ENCODE measurements at regions not wholly inside any gene's neighbourhood (a gene's known extent, or its start where the extent isn't known, plus 50 kb on each side); places are given as distances from the start of the nearest gene placed in this dataset.

- TF ChIP-seq CTCF (conservative IDR thresholded peaks at IDR 0.05) (no peak), ZFX (IDR thresholded peaks at IDR 0.05) (no peak)
- H3K27ac ChIP-seq = no peak overlapping the region
Observed at GRCh38 chr14:86196471-86196870, 666.5 kb downstream of the FLRT2 start.

DNA sequence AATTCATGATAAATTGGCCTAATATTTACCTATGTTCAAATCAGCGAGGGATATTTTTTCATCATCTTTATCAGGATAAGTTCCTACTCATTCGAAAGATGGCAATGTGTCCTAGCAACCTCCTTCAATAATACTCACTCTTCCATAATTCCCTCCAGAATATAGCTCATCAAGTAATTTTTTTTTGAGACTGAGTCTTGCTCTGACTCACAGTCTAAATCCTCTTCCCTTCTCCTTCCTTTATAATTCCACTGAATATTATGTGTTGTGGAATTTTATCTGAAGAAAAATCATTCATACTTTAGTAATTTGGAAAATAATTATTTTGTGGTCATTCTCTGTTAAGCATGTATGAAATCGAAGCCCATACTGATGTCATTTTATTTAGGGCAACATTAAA lies 663.8 kb downstream of the FLRT2 start:
- TF ChIP-seq ZFX (IDR thresholded peaks at IDR 0.05) = no peak
- TF ChIP-seq CTCF (conservative IDR thresholded peaks at IDR 0.05) = no peak
- no peak overlapping the region for H3K27ac ChIP-seq

DNA sequence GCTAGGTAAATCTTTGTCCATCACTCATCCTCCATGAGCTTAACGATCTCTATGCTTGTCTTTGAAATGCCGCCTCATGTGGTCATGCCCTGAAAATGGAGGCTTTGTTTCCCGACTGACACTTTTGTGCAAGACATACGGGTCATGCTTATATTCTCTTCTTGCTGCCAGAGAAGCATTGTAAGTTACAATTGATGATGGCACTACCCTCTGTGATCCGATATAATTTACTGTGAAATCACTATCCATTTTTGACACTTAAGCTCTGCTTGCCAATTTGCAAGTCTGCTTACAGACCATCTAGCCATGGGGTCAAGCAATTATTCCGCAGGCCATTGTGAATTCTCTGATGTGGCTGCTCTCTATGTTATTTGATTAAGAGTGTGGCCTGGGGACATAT lies 650.0 kb downstream of the FLRT2 start:
- TF ChIP-seq CTCF (conservative IDR thresholded peaks at IDR 0.05) (peak; percentile 13; the same call in 1 of the 2 replicates), ZFX (IDR thresholded peaks at IDR 0.05) (no peak)
- no peak overlapping the region for H3K27ac ChIP-seq

GRCh38 chr14:86168371-86168770 lies 638.4 kb downstream of the FLRT2 start:
- H3K27ac ChIP-seq = no peak overlapping the region
- TF ChIP-seq ZFX (IDR thresholded peaks at IDR 0.05) (no peak), CTCF (conservative IDR thresholded peaks at IDR 0.05) (no peak)

DNA sequence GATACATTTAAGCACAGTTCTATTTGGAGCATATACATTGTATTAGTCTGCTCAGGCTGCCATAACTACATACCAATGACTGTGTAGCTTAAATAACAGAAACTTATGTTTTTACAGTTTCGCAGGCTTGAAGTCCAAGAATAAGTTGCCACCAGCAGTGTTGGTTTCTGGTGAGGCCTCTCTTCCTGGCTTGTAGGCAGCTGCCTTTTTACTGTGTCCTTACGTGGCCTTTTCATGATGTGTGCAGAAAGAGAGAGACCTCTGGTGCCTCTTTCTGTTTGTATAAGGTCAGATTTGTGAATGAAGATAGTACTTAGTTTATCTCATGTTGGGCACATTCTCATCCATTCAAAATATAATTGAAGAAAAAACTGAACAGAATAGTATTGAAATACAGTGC lies 636.6 kb downstream of the FLRT2 start:
- H3K27ac ChIP-seq = no peak overlapping the region
- TF ChIP-seq CTCF (conservative IDR thresholded peaks at IDR 0.05) (no peak), ZFX (IDR thresholded peaks at IDR 0.05) (no peak)

- TF ChIP-seq ZFX (IDR thresholded peaks at IDR 0.05) = no peak
- TF ChIP-seq CTCF (conservative IDR thresholded peaks at IDR 0.05) = peak; percentile 50
- H3K27ac ChIP-seq = no peak overlapping the region
Observed at GRCh38 chr14:86153480-86153879, 623.5 kb downstream of the FLRT2 start.

DNA sequence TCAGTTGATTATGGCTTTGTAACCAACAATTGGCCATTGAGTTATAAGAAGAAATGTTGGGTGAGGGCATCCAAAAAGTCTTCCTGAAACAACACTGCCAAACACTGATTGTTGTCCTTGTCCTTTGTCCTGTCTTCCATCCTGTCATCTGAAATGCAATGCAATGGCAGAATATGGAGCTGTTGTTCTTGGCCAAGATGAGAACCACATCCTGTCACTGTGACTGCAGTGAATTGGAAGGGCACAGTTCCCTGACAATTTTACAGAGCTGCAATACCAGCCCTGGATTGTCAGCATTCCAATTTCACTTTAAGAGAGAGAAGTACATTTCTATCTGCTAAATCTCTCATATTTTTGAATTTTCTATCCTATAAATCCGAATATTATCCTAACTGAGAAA lies 613.3 kb downstream of the FLRT2 start:
- H3K27ac ChIP-seq = no peak overlapping the region
- TF ChIP-seq CTCF (conservative IDR thresholded peaks at IDR 0.05) (no peak), ZFX (IDR thresholded peaks at IDR 0.05) (no peak)

All from C4-2B (cell line).